H4 (cell line): ENCODE measurements at regions not wholly inside any gene's neighbourhood (a gene's known extent, or its start where the extent isn't known, plus 50 kb on each side); places are given as distances from the start of the nearest gene placed in this dataset.

ENCODE experiments used
- DNase-seq: peaks from one replicate; pipeline ENCODE4 v3.0.0-alpha.2; 2015; ENCODE audit warnings: low spot score

DNA sequence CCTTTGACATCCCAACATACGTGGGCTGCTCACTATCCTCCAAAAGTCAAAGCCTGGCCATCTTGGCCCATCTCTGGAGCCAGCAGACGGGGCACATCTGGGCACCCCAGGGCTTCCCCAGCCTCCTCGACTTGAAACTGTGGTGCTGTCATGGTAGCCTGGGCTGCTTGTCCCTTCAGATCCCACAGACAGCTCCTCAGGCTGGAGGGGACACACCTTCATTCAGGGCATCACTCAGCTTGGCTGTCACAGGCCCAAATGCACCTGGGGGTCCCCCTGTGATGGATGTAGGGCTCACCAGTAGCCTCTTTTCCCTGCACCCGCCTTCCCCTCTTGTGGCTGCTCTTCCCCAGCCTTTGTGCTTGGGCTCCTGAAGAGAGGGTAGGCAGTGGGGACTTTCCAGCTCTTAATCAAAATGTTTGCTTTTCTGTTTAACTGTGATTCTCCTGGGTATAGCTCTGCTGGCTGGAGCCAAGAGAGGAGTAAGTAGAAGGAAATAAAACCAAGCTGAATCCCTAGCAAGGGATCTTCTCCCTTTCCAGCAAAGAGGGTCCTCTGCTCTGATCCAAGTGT, 92.3 kb downstream of the GYPC start:
- no peak for DNase-seq

DNA sequence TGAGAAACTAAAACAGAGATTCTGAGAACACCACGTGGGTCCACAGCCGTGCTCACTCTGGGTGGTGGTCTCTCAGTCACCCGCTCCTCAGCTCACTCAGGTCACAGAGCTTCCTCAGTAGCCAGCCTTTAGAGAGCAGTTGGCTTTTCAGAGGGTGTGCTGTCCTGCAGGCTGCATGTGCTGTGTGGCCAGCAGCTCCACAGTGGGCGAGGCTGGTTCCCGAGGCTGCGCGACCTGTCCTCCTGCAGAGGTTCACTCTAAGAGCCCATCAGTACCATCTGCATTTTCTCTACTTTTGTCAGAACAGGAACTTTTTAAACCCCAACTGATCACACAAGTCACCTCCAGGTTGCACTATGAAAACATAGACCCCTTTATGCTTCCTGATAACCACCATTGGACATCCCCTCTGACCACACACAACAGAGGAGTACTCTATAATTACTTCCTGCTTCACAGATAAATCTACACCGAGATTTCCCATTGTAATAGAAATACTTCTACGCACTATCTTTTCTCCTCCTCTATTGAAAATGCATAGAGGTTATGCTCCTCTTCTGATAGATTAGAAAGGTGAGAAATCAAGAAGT, 93.1 kb downstream of the GYPC start:
- no peak for DNase-seq

DNA sequence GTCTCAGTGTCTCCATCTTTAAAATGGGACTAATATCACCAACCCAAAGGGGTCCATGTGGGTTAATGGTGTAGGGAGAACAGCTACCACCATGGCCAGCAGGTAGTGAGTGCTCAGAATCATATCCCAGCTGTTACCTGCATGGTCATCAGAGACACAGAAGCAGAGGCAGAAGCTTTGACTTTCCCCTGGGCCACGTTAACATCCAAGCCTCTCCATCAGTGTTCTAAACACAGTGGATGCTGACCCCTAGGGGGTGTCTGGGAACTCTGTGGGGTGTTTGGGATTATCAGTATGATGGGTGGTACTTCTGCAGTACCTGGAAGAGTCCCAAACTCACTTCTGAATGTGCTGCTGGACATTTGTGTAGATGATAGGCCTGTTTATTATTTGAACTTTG, 93.6 kb downstream of the GYPC start:
- DNase-seq, result no peak

DNA sequence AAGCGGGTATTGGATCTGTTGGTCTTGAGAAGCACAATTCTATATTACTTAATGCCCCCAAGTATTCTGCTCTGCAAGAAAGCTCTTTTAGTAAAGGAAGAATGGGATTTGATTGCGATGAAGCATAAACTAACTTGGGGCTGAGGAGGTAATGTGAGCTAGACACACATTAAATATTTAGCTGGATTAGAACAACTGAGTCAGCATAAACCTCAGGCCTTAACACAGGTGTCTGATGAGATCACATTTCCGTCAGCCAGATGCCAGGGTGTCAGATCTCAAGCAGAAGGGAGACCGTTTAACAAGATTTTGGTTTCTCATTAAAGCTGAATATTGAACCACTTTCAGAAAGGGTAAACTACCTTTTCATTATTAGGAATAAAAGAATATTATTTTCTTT, 94.5 kb downstream of the GYPC start:
- DNase-seq, result no peak

DNA sequence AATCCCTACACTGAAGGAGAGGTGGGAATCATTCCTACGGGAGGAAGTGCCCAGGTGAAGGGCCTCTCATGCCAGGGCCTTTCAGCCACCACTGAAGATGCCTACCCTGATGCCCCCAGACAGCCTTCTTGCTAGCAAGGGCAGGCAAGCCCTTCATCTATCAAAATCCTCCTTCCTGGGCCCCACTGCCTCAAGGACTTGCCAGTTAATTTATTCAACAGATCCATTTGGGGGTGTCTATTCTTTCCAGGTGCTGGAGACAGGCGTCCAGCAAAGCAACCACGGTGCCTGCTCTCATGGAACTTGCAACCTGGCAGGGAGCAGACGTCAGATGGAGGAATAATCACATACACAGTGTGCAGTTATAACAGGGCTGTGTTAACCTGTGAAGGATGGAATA, 95.5 kb downstream of the GYPC start:
- DNase-seq, result no peak

DNA sequence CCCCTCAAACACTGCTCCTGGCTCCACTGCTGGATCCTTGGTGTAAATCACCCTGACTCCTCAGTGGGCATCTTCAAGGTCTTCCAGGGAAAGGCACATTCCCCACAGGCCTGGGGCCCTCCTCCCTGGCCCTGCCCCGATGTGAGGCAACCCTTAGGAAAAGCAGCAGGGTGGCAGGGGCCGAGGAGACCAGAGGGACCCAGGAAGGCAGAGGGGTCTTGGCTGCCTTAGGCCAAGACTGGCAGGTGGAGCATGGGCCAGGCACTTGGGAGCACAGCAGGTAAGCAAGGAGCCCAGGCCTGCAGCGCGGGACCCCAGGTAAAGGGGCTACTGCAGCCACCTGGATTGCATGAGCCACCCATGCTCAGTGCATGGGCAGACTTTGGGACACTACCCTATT, 96.9 kb downstream of the GYPC start:
- DNase-seq, result no peak

DNA sequence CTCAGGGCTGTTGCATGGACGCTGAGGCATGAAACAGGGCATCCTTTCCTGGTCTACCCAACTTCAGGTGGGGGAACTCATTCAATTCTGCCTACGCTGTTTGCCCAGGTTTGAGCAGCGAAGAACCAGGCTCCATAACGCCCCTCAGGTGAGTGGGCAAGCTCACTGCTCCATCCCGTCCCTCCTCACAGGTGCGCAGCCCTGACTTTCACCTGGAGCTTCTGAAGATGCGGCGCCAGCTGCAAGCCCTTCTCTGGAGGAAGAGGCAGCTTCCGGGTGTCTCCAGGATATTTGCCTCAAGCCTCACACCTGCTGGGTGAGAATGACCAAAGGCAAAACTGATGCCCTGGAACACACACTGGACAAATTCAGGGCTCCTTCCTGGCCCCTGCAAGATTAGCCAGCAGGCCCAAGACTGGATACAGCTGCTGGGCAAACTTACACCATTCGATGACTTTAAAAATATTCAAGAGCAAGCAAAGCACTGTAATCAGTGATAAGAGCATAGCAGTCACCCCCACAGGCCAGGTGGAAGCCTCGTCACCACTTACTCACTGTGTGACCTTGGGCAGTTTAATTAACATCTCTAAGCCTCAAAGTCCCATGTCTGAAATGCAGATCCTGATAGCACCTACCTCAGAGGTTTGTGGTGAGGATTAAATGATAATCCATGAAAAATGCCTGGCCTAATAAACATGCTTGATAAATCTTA, 97.7 kb downstream of the GYPC start:
- no peak for DNase-seq

DNA sequence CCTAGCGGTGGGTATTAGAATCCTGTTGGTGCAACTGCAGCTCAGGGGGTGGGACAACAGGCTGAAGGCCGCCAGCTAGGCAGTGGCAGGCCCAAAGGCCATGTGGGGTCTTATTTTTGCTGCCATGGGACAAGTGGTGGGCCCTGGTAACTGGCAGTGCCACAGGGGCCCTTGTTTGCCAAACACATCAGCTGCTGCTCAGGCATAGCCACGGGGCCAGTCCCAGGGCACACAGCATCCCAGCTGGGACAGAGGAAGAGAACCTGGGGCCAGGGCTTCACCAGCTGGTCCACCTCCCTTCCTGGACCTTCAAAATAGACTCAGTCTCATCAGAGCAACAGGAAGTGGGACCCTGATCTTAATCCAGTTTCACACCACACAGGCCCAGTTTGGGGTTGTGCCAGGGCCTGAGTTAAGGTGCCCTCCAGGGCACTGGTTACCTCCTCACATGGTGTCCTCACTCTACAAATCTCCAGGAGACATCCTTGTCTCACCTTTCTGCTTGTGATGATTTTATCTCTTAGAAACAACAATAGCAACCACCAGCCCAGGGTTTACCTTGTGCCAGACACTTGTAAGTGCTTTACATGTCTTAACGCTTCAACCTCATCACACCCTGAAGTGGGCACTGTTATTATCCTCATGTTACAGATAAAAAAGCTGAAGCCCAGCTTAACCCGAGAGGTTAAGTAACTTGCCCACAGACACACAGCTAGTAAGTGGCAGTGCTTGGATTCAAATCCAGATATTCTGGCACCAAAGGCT, 98.5 kb downstream of the GYPC start:
- no peak for DNase-seq

DNA sequence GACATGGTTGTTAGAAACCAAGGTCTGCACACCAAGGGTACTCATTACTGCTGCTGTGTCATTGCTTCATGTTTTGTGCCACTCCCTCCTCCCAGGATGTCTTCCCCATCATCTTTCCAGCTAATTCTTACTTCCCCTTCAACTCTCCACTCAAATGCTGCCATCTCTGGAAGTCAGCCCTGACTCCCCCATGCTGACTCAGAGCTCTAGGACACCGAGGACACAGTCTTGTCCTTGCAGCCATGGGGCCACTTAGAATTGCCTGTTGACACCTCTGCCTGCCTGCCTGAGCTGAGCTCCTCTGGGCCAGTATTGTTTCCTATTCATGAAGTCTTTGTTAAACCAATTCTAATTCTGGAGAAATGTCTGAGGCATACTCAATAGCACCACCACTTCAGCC, 100.2 kb downstream of the GYPC start:
- no peak for DNase-seq

DNA sequence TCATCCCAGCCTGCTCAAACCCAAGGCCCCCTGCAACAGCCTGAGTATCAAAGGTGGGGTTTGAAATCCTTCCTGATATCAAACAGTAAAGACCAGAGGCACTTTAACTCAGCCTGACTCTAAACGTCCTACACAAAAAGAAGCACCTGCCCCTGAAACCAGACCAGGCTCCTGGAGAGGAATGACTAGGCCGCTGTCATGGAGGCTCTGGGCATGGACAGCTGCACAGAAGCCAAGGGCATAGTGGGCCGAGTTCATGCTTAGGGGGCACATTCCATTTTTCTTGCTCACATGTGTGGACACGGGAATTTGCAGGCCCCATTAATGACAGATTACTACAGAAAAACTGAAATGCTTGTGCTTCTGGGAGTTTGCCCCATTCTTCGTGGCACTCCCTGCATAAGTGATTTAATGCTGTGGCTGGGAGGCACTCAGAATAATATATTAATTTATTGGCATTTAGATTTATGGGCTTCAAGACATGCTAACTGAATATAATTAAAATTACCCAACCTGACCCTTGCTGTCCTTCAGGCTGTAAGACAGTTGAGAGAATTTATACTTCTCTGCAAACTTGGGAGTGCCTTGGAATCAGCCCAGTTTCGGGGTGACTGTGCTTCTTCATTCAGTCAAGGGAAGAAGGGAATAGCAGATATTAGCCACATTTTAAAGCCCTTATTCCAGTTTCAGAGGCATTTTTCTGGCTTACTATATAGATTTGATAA, 105.5 kb downstream of the GYPC start:
- no peak for DNase-seq

DNA sequence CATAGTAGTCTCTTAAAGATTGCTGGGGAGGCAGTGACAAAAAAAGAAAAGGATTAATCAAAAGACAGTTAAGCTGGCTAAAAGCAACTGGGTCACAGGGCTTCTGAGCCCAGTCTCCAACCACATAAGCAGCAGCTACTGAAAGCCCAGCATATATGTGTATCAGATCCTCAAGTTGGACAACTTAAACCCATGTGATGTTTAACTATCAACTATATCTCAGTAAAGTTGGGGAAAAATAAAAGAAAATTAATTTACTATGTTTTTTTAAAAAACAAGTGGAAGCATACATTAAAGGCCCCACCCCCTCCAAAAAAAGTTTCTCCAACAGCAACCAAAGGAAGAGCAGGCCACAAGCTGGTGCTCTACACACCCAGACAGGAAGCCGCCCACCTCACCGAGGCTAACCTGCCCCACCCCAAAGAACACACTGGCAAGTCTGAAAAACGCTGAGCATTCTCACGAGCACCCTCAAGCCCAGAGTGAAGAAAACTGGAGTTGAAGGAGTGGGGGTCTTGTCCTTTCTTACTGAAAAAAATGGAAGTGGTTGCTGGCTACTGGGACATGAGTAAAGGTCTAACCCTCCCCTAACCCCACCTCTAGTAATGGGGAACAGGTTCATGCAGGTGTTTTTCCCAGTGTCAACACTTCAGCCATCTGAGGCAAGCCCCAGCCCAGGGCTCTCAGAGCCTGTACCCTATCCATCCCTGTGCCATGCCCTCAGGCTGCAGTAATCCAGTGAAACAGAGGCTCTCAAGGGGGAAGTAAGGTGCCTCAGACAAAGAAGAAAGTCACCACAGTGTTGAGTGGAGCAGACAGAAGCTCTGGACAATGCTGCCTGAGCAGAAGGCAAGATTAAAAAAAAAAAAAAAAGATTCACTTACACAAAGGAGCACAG, 106.3 kb downstream of the GYPC start:
- no peak for DNase-seq

DNA sequence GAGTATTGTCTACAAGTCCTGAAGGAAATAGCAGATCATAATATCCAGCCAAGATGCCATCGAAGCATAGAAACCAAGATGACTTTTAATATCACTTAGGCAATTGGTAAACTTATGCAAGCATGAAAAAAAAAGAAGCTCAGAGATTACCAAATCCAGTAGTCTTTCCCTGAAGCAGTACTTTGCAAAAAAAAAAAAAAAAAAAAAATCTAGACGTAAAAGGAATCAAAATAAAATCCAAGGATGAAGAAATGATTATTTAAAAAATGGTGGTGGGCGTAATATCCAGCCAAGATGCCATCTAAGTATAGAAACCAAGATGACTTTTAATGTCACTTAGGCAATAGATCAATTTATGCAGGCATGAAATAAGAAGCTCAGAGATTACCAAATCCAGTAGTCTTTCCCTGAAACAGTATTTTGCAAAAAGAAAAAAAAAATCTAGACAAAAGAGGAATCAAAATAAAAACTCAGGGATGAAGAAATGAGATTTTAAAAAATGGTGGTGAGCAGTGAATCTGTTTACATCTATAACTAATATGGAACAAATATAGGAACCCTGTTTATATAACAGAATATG, 108.8 kb downstream of the GYPC start:
- DNase-seq, result no peak

DNA sequence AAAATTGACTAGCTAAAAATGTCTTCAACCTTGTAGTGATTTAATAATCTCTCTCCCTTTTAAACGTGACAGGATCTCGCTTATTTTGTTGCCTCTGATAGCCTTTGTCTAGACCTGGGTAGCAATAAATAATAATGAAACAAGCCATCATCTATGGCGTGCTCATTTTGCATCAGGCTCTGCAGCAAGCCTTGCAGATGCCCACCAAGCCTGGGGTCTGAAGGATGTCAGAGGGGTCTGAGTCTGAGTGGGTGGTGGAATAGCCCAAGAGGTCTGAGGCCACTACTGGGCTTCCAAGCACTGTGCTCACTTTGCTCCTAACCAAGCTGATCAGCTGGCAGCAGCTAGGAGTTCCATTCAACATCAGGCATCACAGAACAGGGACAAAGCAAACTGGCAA, 109.4 kb downstream of the GYPC start:
- DNase-seq, result no peak

DNA sequence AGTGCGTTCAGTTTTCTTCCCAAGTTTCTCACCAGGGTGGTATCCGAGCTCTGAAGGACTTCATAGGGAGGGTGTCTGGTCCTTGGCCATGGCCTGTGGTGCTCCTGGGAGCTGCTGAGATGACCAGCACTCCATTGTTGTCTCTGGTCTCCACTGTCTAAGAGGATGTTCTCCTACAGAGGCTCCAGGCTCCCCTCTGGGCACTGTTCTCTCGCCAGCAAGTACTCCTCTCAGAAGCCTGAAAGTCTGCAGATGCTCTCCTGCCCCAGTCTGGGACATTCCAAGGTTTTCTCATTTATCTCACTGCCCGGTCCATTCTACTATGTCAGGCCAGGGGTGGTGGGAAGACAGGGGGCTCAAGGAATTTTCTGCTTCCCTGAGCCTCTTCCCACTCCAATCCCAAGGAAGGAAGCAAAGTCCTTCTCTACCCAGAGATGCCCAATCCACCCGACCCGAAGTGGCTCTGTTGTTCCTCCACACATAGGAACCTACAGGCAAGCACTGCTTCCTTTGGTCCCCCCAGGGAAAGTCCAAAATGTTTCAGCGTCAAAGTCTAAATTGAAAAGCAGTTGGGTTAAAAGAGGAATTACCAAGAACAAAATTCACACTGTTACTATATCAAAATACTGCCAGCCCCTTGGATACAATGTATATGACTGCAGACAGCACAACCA, 110.5 kb downstream of the GYPC start:
- no peak for DNase-seq

DNA sequence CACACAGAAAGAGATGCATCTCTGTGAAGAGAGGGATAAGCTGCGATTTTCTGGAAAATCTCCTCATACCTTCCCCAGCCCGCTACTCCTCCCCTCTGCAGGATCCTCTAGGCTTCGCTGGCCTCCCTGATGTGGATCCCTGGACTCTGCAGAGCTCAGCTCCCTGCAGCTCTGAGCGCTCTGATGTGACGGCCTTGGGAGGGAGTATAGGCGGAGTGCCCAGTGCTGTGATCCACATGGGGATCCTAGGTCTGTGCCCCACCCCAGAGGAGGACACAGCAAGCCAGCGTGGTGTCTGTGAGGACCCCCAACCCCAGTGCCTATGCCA, 111.0 kb downstream of the GYPC start:
- DNase-seq, result no peak

DNA sequence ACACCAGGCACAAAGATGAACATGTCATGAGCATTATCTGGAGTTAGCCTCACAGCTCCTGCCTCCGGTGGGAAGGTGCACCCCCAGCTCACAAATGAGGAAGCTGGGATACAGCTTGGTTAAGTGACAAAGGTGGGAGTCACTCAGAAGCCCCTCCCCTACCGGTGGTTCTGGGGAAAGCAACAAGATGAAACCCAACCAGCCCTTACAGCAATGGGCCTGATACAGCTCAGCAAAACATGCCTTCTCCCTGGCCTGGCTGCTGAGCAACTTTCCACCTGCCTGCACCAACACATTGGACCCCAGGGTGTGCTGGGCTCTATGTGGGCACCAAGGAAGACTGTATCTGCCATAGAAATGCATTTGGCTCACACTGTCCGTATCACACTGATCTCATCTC, 113.2 kb downstream of the GYPC start:
- DNase-seq, result no peak

DNA sequence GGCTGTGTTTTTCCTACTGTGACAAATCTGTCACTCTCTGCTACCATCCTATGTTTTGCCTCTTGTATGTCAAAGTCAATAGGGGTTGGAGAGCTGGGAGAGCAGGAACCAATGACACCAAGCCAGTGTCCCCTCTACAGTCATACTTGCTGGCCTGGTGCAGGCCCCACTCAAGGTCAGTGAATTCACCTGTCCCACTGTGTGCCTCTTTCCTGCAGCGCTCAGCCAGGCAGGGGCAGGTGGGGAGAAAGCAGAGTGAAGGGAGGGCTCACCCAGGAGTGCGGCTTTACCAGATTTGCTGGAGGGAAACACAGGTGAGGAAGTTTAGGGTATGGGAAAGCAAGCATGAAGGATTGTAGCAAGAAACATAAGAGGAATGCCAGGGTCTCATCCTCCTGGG, 114.5 kb downstream of the GYPC start:
- no peak for DNase-seq

DNA sequence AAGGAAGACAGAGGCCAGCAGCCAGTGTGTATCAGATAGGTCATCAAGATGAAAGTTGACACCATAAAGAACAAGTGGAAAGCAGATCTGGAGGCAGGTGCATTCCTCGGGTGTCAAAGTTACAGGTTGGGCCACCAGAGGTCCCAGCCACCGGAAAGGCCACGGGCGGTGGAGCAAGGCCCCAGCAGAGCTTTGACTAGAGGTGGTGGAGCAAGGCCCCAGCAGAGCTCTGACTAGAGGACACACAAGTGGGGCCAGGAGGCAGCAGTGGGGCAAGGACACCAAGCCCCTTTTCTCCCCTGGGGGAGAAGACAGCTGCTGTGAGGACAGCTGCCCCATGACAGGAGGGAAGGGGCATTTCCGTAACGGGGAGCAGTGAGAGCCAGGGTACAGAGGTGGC, 115.1 kb downstream of the GYPC start:
- no peak for DNase-seq

DNA sequence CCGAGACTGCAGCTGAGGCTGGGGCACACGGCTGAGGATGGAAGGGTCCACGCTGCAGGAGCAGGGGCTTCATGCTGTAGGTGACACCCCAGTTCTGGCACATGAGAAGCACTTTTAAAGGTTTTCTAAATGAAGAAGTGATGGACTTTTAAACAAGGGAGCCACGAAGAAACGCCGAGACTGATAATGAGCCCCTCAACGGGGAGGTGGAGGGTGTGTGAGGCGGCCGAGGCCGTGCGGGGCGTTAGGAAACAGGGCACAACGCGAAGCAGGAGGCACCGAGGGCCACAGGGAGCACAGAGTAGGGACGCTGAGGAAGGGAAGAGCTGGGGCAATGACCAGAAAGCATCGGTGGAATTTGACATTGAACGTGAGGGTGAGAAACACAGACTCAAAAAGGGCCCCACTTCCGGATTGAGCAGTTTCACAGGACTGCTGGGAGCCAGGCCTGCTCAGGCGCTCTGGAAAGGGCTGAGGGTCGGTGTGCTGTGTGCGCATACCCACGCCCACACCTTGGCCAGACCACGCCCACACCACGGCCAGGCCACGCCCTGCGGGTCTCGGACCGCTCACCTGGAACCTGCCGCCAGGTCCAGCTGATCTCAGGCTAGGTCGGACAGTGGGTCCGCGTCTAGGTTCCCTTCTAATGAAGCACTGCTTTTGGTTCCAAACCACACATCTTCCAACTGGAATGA, 115.7 kb downstream of the GYPC start:
- no peak for DNase-seq

DNA sequence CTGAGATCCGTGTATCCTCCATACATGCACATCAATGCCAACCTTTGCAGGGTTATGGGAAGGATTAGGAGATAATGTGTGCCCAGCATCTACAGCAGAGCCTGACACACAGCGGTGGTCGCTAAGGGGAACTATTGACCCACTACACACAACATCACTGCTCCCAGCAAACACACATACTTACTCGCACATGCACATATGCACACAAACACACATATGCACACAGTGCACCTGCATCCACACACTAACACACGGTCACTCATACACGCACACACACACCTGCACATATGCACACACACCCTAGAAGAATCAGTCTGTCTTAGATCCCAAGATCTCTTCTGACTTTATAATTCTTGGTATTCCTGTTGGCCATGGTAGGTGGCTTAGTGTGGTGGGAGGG, 118.3 kb downstream of the GYPC start:
- no peak for DNase-seq
